NCI-H1694 treated with DMSO at 0.1 percent for 48 hours (cell line): ENCODE measurements at regions not wholly inside any gene's neighbourhood (a gene's known extent, or its start where the extent isn't known, plus 50 kb on each side); places are given as distances from the start of the nearest gene placed in this dataset.
"Not testable (repeated sequence)": the region's sequence is repeated elsewhere in the genome, so short reads cannot be mapped to it uniquely, and the experiment has no call there.

Source experiments
- DNase-seq: peaks from one replicate; lab custom pipeline; 2025; lab: John Stamatoyannopoulos, UW

GRCh38 chr16:60810250-60810649 is 1226.0 kb downstream of the CDH8 start:
- no peak for DNase-seq

GRCh38 chr16:60792437-60792836 is 1243.8 kb downstream of the CDH8 start:
- DNase-seq = no peak

- no peak for DNase-seq
Observed at GRCh38 chr16:60788631-60789030, 1247.6 kb downstream of the CDH8 start.

GRCh38 chr16:60776281-60776680 is 1260.0 kb downstream of the CDH8 start:
- DNase-seq = no peak

GRCh38 chr16:60771138-60771537 is 1265.1 kb downstream of the CDH8 start:
- DNase-seq = no peak

- DNase-seq = not testable (repeated sequence)
Observed at GRCh38 chr16:60770384-60770783, 1265.9 kb downstream of the CDH8 start.

- no peak for DNase-seq
Observed at GRCh38 chr16:60763869-60764268, 1272.4 kb downstream of the CDH8 start.

- DNase-seq = no peak
Observed at GRCh38 chr16:60755907-60756306, 1280.3 kb downstream of the CDH8 start.

- DNase-seq = no peak
Observed at GRCh38 chr16:60748366-60748765, 1287.9 kb downstream of the CDH8 start.

- DNase-seq = no peak
Observed at GRCh38 chr16:60744198-60744597, 1292.0 kb downstream of the CDH8 start.

GRCh38 chr16:60741810-60742209 is 1294.4 kb downstream of the CDH8 start:
- no peak for DNase-seq

GRCh38 chr16:60739737-60740683 is 1296.2 kb downstream of the CDH8 start:
- no peak for DNase-seq

GRCh38 chr16:60731329-60732050 is 1304.7 kb downstream of the CDH8 start:
- no peak for DNase-seq

- no peak for DNase-seq
Observed at GRCh38 chr16:60729051-60729450, 1307.2 kb downstream of the CDH8 start.

GRCh38 chr16:60727851-60728250 is 1308.4 kb downstream of the CDH8 start:
- DNase-seq = no peak

- DNase-seq = no peak
Observed at GRCh38 chr16:60720060-60720459, 1316.2 kb downstream of the CDH8 start.

- DNase-seq = no peak
Observed at GRCh38 chr16:60717808-60718207, 1318.4 kb downstream of the CDH8 start.

GRCh38 chr16:60712144-60712543 is 1324.1 kb downstream of the CDH8 start:
- DNase-seq = no peak

GRCh38 chr16:60704726-60705125 is 1331.5 kb downstream of the CDH8 start:
- no peak for DNase-seq

- no peak for DNase-seq
Observed at GRCh38 chr16:60703096-60703495, 1333.1 kb downstream of the CDH8 start.

GRCh38 chr16:60686824-60687223 is 1349.4 kb downstream of the CDH8 start:
- no peak for DNase-seq

- no peak for DNase-seq
Observed at GRCh38 chr16:60684002-60684401, 1352.2 kb downstream of the CDH8 start.

- no peak for DNase-seq
Observed at GRCh38 chr16:60682219-60682618, 1354.0 kb downstream of the CDH8 start.
